Fibroblast of gingiva (primary cell): ENCODE measurements at regions not wholly inside any gene's neighbourhood (a gene's known extent, or its start where the extent isn't known, plus 50 kb on each side); places are given as distances from the start of the nearest gene placed in this dataset.

ENCODE experiments used
- DNase-seq: peaks from one replicate; pipeline ENCODE4 v3.0.0-alpha.2; 2011; ENCODE audit warnings: low read depth

GRCh38 chr6:6781873-6782227 lies 193.3 kb downstream of the LY86 start:
- no peak for DNase-seq

DNA sequence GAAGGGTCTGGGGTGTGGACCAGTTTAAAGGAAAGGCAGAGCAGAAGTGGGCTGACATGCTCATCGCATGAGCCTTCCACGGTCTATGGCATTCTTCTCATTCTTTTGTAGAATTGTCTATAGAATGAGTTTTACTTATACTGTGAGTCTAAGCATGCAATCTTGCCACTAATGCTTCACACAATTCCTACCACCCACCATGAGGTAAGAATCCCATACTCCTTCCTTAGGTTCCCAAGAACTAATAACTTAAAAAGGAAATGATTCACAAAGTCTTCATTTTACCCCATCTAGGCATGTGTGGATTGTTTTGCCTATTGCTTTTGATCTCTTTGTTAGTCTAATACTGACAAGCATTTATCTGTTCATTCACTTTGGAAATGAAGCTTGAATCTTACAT lies 195.2 kb downstream of the LY86 start:
- DNase-seq: no peak

- DNase-seq: no peak
Measured at GRCh38 chr6:6784514-6785162, 196.1 kb downstream of the LY86 start.

DNA sequence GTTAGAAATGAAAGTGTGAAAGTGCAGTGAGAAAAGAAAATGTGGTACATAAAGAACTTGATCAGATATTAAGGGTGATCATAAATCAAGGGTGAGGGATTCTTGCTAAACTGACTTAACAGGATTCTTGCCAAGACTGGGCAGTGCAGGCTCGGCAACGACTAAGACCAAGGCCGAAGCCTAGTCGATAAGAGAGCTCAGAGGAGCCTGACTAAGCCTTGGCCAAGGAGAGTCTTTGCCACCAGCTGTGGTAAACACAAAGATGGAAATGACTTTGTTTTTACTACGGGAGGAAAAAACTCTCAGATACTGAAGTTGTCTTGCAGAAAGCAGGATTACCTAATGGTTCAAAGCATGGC lies 196.6 kb downstream of the LY86 start:
- DNase-seq: no peak

GRCh38 chr6:6788394-6789032 lies 200.0 kb downstream of the LY86 start:
- no peak for DNase-seq

GRCh38 chr6:6790393-6790792 lies 201.9 kb downstream of the LY86 start:
- DNase-seq: no peak

GRCh38 chr6:6790891-6791290 lies 202.4 kb downstream of the LY86 start:
- DNase-seq: no peak

DNA sequence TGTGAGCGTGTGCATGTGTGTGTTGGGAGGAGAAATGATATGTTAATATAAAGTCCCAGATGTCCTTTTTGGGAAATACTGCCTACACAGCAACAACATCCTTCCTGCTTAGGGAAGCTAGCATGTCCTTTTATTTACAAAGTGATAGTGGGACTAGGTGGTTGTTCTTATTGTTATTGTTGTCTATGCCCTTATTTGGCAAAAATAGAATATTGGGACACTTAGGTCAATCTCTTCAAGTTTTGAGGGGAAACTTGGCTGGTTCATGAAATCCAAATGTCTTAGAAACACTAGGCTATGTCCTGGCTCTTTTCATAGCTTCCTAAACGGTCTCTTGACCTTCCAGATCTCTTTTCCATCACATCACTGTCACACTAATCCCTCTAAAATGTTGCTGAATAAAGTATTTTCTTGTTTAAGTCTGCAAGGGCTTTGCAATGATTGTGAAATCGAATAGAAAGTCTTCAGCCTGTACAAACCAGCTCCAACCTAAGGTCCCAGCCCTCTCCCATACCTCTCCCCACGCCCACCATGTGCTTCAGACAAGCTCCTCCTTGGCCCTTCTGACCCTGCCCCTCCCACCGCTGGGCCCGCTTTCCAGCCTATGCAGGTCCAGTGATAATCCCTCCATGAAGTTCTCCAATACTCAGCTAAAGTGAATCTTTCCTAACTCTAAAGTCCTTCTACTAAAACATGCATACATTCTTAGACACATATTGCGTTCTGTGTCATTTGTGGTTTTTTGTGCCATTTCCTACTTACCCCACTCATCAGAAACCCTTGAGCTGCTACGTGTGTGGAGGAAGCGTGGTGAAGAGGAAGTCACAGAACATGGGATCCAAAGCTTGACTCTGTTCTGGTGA lies 205.1 kb downstream of the LY86 start:
- DNase-seq: no peak

DNA sequence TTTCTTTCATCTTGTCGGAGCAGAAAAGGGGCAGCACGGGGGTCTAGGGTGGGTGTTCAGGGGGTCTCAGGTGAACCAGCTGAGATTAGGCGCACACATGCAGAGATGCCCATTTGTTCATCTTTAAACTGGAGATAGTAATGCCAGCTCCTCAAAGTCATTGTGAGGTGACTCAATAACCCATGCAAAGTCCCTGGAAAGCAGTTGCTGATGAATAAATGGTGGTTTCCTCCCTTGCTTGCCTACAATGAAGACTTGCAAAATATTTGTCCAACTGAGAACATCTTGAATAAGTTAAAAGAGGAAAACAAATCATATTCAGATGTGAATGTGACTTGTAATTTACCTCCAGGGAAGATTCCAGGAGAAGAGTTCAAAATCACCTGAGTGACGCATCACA lies 206.9 kb downstream of the LY86 start:
- no peak for DNase-seq

- DNase-seq: no peak
Measured at GRCh38 chr6:6796818-6797217, 208.3 kb downstream of the LY86 start.

GRCh38 chr6:6798448-6798860 lies 209.9 kb downstream of the LY86 start:
- no peak for DNase-seq

DNA sequence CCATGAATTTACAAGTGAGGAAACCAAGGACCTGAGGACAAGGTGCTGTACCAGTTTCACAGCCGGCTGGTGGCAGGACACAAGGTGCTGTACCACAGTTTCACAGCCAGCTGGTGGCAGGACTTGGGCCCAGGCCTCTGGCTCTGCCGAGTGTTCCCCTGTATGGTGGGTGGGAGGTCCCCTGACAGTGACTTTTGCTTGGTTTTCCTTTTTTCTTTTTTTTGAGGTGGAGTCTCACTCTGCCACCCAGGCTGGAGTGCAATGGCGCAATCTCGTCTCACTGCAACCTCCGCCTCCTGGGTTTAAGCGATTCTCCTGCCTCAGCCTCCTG lies 212.4 kb downstream of the LY86 start:
- no peak for DNase-seq

DNA sequence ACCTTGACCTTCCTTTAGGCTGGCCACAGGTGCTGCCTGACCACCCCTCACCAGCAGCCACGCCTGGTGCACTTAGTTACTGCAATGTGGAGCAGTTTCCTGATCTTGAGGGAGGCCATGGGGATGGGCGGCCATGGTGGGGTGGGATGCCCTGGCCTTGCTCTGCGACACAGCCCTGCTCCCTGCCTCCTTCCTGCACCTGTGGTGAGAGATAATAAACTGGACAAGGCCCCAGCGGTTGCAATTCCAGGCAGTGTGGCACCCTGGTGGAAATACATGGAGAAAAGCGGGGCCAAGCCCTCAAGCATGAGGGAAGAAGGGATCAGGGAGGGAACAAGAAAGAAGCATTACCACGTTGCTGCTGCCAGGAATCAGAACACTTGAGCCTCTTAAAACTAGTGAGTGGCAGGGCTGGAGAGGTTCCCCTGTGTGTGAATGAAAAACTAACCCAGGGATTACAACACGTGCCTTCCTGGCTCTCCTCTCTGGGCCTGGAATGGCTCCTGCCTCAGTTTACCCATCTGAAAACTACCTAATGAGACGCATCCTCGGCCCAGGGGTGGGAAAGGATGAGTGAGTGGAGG lies 213.2 kb downstream of the LY86 start:
- no peak for DNase-seq

DNA sequence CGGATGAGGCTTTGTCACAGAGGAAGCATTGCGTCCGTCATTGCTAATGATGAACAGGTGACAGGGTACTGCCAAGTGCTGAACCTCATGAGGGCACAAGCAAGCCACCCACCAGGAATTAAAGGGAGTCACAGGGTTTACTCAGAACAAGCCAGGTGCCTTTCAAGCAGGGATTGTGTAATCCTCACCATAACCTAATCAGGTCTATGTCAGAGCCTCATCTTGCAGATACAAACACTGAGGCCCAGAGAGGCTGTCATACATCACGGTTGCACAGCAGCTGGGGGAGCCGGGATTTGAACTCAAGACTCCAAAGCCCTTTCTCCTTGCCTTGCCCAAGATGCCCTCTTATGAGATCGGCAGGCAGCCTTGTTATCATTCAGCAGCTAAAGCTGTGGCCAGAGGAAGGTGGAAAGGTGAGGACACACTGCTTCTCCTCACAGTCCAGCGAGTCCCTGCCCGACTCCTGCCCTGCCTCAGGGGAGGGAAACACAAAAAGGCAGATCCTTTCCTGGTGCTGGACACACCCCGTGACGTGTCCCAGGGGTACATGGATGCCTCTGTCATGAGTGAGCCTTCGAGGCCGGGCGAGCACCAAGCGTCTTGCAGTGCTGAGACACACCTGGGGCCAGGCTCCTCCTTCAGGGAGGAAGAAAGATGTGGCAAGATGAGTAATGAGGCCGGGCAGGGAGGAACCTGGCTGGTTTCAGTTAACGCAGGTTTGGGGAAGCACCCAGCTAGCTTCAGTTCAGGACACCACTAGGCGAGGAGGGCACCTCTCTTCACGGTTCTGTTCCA lies 214.9 kb downstream of the LY86 start:
- no peak for DNase-seq

- no peak for DNase-seq
Measured at GRCh38 chr6:6804843-6805615, 216.5 kb downstream of the LY86 start.

GRCh38 chr6:6806844-6807518 lies 218.5 kb downstream of the LY86 start:
- DNase-seq: no peak

DNA sequence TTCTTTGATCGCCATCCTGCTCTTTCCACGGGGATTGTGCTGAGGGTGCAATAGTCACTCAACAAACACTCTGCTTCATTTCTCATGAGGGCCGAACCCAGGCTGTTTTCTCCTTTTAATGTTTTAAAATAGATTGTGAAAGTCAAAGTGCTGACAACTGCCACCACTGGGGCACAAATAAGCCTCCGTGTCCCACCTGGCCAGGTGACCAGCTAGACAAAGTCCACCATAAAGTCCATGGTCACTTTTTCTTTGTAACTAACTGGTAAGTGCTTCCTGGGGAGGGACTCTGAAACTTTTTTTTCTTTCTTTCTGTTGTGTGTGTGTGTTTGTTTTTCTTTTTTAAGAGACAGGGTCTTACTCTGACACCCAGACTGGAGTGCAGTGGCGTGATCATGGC lies 219.8 kb downstream of the LY86 start:
- DNase-seq: no peak

GRCh38 chr6:6808915-6809314 lies 220.4 kb downstream of the LY86 start:
- no peak for DNase-seq

- DNase-seq: no peak
Measured at GRCh38 chr6:6810727-6811126, 222.2 kb downstream of the LY86 start.

DNA sequence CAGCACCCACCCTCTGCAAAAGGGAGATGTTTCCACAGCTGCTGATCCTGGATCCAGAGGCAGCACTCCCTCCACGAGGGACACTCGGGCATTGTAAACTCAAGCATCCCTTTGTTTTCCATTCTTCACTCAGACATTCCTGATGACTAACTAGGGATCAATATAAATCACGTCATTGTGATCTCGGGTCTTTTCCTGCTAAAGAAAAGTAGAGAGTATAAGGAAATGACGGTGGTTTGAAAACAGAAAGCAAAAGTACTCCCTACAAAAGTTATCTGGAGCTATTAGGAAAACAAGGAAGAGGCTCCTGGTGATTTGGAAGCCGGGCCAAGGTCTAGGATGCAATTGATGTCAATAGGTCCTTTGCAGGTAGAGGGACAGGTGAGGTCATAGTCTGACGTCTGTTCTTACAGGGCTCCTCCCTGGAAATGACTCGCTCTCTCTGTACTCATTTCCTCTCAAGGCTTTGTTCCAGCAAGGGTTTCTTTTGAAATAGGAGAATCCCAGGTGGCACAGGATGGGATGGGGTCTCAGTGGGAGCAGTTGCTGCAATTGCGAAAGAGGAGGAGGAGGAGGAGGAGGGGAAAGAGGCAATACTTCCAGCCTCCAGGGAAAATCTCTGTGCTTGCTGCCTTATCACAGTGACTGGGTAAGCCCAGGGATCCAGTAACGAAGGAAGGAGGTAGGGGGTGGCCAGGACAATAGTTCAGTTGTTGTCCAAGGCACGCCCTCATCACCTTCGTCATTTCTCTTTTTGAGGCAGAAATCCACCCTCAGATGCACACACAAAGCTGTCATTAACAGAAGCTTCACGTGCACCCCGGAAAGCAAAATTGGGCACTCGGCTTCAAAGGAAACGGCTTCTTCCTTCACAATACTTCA lies 222.8 kb downstream of the LY86 start:
- no peak for DNase-seq
